ENCODE measurements at regions not wholly inside any gene's neighbourhood (a gene's known extent, or its start where the extent isn't known, plus 50 kb on each side); places are given as distances from the start of the nearest gene placed in this dataset.
"Not testable (repeated sequence)": the region's sequence is repeated elsewhere in the genome, so short reads cannot be mapped to it uniquely, and the experiment has no call there.

DNA sequence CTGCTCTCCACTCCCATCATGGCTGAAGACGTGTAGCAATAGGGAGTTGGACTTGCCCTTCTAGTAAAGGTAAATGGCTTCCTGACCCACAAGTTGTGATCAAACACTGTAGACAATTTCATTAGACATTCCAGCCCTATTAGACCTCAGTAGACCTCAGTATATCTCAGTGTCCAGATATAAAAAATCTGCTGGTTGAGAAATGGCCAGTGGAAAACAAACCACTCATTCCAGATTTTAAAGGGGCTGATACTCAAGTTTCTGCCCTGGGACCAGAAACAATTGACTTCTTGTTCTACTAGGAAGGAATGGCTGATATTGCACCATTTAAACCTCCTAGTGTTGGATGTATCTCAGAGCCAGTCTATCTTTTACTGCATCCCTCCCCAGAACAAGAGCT lies 613.2 kb downstream of the PDCD6IP start:
- in situ Hi-C loops (cut with HindIII; ENCODE audit: low sequenced_read_pairs) = no loop called here

GRCh38 chr3:34419801-34420200 lies 621.4 kb downstream of the PDCD6IP start:
- in situ Hi-C loops (cut with HindIII; ENCODE audit: low sequenced_read_pairs) = no loop called here

GRCh38 chr3:34421762-34422161 lies 623.3 kb downstream of the PDCD6IP start:
- in situ Hi-C loops (cut with HindIII; ENCODE audit: low sequenced_read_pairs) = no loop called here

- in situ Hi-C loops (cut with HindIII; ENCODE audit: low sequenced_read_pairs) = no loop called here
Observed at GRCh38 chr3:34439796-34440195, 641.4 kb downstream of the PDCD6IP start.

DNA sequence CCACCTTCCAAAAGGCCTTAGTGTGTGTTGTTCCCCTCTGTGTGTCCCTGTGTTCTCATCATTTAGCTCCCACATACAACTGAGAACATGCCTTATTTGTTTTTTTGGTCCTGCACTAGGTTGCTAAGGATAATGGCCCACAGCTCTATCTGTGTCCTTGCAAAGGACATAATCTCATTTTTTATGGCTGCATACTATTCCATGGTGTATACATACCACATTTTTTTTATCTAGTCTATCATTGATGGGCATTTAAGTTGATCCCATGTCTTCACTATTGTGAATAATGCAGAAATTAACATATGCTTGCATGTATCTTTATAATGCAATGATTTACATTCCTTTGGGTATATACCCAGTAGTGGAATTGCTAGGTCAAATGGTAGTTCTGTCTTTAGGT lies 645.7 kb downstream of the PDCD6IP start:
- in situ Hi-C loops (cut with HindIII; ENCODE audit: low sequenced_read_pairs) = no loop called here

DNA sequence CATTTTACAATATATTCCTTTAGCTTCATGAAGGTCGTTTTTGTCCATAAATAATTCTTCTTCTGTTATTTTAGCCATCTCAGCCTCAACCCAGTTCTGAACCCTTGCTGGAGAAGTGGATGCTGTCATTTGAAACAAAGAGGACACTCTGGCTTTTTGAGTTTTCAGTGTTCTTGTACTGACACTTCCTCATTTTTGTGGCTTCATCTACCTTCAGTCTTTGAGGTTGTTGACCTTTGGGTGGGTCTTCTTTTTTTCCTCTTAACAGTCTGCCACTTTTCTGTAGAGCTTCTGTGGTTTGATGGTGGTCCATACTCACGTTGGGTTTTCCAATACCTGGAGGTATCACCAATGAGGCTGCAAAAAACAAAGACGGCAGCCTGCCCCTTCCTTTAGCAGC lies 650.9 kb downstream of the PDCD6IP start:
- in situ Hi-C loops (cut with HindIII; ENCODE audit: low sequenced_read_pairs) = no loop called here

DNA sequence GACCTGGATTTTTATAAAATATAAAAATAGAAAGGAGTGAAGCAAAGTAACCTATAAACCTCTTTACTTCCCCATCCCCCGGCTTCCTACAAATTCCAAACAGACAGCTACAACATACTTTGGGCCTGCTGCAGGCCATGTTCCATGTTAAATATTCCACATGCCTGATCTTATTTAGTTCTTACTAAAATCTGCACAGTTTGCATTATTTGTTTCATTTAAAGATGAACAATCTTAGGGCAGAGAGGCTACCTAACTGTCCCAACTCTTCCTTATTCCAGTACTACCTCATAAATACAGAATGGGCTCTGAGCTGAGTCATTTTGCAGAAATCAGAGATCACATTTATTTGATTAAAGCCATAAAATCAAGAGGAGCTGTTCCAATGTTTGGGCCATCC lies 665.0 kb downstream of the PDCD6IP start:
- in situ Hi-C loops (cut with HindIII; ENCODE audit: low sequenced_read_pairs) = no loop called here

DNA sequence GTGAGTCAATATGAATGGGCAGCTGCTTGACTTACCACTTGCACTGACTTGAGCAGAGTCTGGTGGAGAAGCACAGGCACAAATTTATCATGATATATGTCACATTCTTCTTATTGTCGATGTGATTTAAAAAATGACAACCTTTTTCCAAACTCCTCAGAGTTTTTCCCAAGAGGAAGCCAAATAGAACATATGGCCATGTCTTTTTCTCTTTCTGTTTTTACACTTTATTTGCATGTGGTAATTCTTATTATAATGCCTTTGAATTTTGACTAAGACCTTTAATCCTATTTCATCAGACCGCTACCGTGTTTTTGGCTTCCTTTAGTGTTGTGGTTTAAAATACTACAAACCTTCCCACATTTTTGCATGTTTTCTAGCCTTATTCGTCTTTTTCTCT lies 666.2 kb downstream of the PDCD6IP start:
- in situ Hi-C loops (cut with HindIII; ENCODE audit: low sequenced_read_pairs) = no loop called here

GRCh38 chr3:34475851-34476250 lies 677.4 kb downstream of the PDCD6IP start:
- in situ Hi-C loops (cut with HindIII; ENCODE audit: low sequenced_read_pairs) = loop anchor here (5.0 kb wide), 1 partner anchor 56 kb away; no protein-coding TSS in a partner anchor

DNA sequence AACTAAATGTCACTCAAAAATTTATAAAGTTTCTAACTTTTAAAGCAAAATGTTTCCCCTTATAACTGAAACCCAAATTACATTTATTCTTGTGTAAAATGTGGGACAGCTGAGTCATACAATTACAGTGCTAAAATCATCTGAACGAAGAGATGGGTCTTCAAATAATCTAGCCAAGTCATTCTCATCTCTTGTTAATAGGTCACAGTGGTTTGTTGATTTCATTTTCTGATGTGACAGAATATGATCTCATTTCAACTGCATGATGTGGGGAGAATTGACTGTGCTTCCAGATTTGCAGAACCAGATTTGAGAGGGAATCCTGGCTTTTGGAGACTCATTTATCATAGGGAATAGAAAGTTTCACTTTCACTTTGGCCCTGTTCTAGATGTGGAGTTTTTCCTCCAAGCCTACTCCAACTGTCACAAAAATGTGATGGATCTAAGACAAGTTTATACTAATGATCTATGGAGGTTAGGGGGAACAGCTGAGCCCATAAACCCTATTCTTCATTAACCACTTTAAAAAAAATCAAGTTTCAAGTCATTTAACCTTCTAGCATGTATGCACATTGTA lies 685.0 kb downstream of the PDCD6IP start:
- in situ Hi-C loops (cut with HindIII; ENCODE audit: low sequenced_read_pairs) = no loop called here

DNA sequence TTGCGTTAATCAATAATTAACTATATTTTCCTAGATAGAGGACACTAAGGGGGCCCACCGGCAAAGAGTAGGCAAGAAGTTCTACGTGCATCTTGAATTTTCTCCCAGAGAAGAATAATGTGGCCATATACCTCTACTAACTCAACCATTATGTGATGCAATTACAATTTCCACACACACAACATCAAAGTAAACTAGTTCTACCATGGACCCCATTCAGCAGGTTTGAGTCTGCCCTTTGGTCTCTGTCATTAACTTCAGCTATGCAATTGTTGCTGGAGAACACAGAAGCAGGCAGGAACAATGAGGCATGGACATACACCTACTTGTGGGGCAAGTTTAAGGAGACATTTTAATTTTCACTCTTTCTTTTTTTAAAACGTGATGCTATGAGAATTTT lies 705.9 kb downstream of the PDCD6IP start:
- in situ Hi-C loops (cut with HindIII; ENCODE audit: low sequenced_read_pairs) = no loop called here

DNA sequence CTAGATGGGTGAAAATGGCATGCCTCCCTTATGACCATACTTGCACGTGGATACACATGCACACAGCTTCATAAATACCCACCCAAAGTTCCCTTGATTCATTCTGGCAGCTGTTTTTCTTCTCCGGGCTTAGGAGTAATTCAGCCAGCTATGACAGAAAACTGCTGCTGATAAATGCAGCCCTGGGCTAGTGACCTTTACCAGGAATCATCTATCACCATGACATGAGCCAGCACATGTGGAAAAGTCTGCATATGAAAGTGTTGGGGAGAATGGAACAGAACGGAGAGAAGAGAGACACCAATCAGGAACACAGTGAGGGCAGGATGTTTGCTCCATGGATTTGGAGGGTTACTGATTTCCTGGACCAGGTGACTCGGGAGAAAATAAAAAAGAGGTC lies 706.3 kb downstream of the PDCD6IP start:
- in situ Hi-C loops (cut with HindIII; ENCODE audit: low sequenced_read_pairs) = no loop called here

DNA sequence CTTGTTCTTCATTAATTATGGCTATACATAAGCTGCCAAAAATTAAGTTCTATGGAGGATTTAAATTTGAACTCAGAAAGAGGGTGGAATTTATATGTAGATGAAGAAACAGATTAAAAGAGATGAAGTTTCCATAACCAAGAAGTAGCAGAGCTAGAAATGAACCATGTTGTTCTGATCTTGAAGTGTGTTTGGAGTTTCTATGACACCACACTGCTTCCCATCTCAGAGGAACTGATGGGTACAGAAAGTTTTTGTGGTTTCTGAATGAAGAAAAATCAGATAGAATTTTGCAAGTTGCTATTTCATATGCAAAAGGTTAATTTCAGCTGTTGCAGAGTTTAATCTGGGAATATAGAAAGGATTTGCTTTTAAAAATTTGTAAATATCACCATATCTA lies 710.3 kb downstream of the PDCD6IP start:
- in situ Hi-C loops (cut with HindIII; ENCODE audit: low sequenced_read_pairs) = no loop called here

DNA sequence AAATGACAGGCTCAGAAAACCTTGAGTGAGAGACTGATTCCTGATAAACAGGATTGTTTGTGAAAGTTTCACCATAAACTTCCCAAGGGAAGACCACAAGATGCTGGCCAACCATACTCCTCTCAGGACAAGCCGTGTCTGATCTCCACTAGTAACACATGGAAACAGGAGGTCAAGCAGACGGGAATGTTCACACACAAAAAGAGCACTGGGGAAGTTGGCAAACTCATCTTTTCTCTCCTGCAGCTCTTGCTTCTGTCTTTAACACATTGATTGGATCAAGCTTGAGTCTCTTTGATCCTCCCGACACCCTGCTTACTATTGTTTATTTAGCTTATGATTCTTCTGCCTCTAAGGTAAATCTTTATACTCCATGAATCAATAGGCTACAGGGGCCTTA lies 713.5 kb downstream of the PDCD6IP start:
- in situ Hi-C loops (cut with HindIII; ENCODE audit: low sequenced_read_pairs) = no loop called here

DNA sequence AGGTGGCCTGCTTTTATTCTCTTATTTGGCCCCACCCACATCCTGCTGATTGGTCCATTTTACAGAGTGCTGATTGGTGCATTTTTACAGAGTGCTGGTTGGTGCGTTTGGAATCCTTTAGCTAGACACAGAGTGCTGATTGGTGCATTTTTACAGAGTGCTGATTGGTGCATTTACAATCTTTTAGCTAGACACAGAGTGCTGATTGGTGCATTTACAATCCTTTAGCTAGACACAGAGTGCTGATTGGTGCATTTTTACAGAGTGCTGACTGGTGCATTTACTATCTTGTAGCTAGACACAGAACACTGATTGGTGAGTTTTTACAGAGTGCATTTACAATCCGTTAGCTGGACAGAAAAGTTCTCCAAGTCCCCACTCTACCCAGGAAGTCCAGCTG lies 720.6 kb downstream of the PDCD6IP start:
- in situ Hi-C loops (cut with HindIII; ENCODE audit: low sequenced_read_pairs) = not testable (repeated sequence)

GRCh38 chr3:34531156-34531555 lies 732.7 kb downstream of the PDCD6IP start:
- in situ Hi-C loops (cut with HindIII; ENCODE audit: low sequenced_read_pairs) = loop anchor here (5.0 kb wide), 1 partner anchor 54 kb away; no protein-coding TSS in a partner anchor

DNA sequence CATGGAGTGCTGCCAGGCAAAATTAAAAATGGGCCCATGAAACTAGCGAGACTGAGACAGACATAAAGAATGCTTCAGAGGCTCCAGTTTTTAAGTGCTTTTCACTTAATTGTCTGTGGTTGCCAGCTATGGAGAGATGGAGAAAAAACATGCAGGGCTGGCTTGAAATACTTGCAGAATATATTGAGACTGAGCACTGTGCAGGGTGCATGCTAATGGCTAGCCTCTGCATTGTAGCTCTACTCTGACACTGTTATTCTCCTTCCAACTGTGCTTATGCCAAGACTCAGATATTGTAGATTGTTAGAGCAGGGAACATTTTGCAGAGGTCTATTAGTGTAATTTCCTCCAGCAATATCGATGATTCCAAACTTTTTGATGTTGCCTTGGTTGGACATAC lies 735.0 kb downstream of the PDCD6IP start:
- in situ Hi-C loops (cut with HindIII; ENCODE audit: low sequenced_read_pairs) = loop anchor here (5.0 kb wide), 1 partner anchor 56 kb away; no protein-coding TSS in a partner anchor

DNA sequence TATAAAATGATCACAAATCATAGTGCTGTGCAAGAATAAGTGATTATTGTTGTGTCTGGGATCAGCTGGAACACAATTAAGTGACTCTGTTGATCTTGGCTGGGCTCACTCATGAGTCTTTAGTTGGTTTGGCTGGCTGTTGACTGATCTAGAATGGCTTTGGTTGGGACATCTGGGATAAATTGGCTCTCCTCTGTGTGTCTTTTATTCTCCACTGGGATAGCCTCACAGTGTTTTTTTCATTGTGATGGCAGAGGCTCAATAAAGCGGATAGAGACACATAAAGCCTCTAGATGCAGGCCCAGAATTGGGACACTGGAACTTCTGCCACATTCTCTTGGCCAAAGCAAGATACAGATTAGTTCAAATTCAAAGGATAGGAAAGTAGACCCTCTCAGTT lies 735.6 kb downstream of the PDCD6IP start:
- in situ Hi-C loops (cut with HindIII; ENCODE audit: low sequenced_read_pairs) = loop anchor here (5.0 kb wide), 1 partner anchor 57 kb away; no protein-coding TSS in a partner anchor

- in situ Hi-C loops (cut with HindIII; ENCODE audit: low sequenced_read_pairs) = no loop called here
Observed at GRCh38 chr3:34544136-34544535, 745.7 kb downstream of the PDCD6IP start.

- in situ Hi-C loops (cut with HindIII; ENCODE audit: low sequenced_read_pairs) = no loop called here
Observed at GRCh38 chr3:34547297-34547920, 749.0 kb downstream of the PDCD6IP start.

DNA sequence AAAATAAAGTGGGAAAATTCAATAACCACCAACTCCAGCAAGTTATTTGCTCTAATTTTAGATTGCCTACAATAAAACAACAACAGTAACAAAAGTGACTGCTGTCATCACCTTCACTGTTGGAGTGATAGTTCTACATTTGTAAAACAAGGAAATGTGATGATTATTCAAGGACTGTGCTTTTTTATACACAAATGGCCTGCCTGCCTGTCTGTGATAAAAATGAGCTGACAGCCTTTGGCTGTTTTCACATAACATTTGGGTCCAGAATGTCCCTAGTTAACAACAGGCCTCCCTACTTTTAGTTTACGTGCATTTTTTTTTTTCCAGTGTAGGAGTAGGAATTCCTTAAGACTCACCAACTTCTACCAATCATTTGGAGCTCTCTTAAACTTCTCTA lies 768.8 kb downstream of the PDCD6IP start:
- in situ Hi-C loops (cut with HindIII; ENCODE audit: low sequenced_read_pairs) = no loop called here

DNA sequence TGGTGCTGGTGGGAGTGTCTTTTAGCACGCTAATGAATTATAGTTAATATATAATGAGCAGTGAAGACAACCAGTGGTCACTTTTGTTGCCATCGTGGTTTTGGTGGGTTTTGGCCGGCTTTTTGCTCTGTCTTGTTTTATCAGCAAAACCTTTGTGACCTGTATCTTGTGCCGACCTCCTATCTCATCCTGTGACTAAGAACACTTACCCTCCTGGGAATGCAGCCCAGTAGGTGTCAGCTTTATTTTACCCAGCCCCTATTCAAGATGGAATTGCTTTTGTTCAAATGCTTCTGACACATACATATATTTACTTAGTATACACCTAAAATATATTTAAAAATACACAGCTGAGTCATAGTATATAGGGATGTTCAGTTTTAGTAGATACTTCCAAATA lies 770.3 kb downstream of the PDCD6IP start:
- in situ Hi-C loops (cut with HindIII; ENCODE audit: low sequenced_read_pairs) = no loop called here

DNA sequence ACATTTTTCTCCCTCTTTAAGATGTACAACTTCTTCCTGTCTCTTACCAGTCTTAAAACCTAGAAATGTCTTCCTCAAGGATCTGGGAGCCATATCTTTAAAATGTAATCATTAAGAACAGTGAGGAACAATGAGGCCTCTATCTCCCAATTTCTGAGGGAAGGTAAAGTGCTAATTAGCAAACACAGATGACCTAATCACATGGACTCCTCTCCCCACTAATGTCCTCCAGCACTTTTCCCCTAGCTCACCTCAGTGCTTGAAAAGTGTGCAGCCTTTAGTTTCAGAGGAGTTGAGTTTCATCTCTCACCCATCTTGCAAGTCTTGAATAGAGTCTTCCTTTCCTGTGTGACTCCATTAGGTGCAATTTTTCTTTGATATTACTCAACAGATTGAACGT lies 771.0 kb downstream of the PDCD6IP start:
- in situ Hi-C loops (cut with HindIII; ENCODE audit: low sequenced_read_pairs) = no loop called here

Measured in endothelial cell of hepatic sinusoid (primary cell).